Activated naive CD8-positive, alpha-beta T cell treated with anti-CD3 and anti-CD28 coated beads, Interleukin-2, amount 50 U/mL, for 16 hours (primary cell): ENCODE measurements at regions not wholly inside any gene's neighbourhood (a gene's known extent, or its start where the extent isn't known, plus 50 kb on each side); places are given as distances from the start of the nearest gene placed in this dataset.

Experiments
- DNase-seq: peaks from one replicate; pipeline ENCODE4 v3.0.0-alpha.2; 2020; ENCODE audit warnings: low read depth, low spot score

- DNase-seq, result no peak
Observed at GRCh38 chr10:131729938-131730660, 170.7 kb upstream of the PPP2R2D start.

- no peak for DNase-seq
Observed at GRCh38 chr10:131730771-131731497, 169.9 kb upstream of the PPP2R2D start.

- DNase-seq, result no peak
Observed at GRCh38 chr10:131731780-131732630, 168.8 kb upstream of the PPP2R2D start.

- no peak for DNase-seq
Observed at GRCh38 chr10:131732631-131733127, 168.1 kb upstream of the PPP2R2D start.

DNA sequence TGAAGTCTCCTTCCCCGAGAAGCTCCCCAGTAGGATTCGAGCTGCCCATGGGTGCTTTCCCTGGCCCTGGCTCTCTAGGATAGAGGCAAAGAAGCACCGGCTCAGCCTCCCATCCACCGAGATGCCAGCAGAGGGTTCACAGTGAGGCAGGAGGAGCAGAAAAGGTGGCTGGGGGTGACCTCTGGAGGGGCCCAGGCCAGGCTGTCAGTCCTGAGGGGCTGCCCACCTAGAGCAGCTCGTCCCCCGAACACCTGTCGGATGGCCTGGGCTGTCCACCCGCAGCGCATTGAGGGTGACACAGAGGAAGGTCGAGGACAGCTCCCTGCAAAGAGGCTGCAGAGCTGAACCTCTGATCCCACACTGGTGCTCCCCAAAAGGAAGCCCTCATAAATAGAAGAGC is 167.2 kb upstream of the PPP2R2D start:
- DNase-seq, result no peak

GRCh38 chr10:131735577-131735976 is 165.2 kb upstream of the PPP2R2D start:
- no peak for DNase-seq

- no peak for DNase-seq
Observed at GRCh38 chr10:131736321-131736980, 164.4 kb upstream of the PPP2R2D start.

DNA sequence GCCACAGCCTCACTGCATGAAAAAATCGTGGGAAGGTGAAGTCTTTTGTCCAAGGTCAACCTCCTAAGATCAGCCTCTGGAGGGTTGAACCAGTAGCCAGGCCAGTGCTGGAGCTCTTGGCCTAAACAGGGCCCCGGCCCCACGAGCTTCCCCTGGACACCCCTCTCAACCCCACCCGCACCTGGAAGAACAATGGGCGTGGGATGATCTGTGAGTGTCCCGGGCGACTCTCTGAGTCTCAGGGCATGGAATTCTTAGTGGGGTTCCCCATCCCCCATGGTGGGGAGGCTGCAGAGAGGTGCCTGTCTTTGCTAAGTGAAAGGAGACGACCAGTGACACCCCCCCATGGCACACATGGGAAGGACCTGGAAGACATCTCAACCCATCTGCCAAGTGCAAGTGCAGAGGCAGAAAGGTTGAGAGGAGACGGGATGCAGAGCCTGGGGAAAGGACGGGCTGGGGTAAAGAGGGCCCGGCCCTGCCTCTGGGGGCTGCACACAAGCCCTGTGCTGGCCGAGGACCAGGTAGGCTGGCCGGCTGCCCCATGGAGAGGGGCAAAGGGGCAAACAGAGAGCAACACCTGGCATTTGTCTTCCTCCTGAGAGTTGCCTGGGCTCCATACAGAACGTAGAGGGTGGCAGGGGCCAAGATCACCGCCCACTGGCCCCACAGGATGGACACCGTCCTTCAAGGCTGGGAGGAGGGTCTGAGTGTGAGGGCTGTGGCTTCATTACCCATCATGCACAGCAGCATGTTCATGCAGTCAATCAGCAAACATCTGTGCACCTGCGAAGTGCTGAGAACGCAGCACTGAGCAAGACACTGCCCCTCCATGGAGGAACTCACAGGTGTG is 163.0 kb upstream of the PPP2R2D start:
- DNase-seq, result no peak

- DNase-seq, result no peak
Observed at GRCh38 chr10:131738396-131738735, 162.4 kb upstream of the PPP2R2D start.

DNA sequence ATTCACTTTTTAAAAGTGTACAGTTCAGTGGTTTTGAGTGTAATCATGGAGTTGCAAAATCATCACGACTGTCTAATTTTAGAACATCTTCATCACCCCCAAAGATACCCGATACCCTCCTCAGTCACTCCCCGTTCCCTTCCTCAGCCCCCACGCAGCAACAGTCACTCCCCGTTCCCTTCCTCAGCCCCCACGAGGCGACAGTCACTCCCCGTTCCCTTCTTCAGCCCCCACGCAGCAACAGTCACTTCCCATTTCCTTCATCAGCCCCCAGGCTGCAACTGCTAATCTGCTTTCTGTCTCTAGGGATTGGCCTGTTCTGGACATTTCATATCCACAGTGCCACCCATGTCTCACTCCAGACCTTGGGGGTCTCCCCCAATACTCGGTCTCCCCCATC is 161.6 kb upstream of the PPP2R2D start:
- DNase-seq, result no peak

- no peak for DNase-seq
Observed at GRCh38 chr10:131742500-131742951, 158.3 kb upstream of the PPP2R2D start.

- no peak for DNase-seq
Observed at GRCh38 chr10:131743190-131744151, 157.3 kb upstream of the PPP2R2D start.

DNA sequence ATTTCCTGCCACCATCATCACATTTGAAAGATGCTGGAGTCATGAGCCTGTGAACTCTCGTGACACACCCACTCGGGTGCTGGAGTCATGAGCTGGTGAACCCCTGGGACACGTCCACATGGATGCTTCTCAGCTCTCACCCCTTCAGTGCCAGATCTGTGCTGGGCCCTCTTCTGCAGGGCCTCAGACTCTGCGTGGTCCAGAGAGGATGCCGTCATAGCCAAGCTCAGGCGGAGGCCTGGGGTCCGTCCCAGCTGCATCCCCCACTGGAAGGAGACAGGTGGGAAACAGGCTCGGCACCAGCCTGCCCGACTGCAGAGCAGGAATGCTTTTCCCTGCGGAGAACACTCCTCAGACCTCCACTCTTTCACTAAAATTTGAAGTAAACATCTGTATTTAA is 156.5 kb upstream of the PPP2R2D start:
- no peak for DNase-seq

DNA sequence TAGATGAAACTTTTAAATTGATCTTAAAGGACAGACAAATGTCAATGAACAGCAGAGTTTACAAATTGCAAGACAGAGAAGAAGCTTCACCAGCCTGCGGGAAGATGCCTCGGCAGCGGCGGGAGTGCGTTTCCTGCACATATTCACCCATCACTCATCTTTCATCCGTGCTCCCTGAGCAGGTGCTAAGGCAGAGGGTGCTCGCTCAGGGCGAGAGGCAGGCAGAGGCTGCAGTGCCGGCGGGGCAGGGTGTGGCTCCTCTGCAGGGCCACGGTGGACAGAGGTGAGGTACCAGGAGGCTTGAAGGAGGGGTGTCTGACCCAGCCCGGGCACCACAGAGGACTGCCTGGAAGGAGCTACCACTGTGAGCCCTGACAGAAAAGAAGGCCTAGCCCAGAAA is 155.2 kb upstream of the PPP2R2D start:
- DNase-seq, result no peak

GRCh38 chr10:131746241-131746711 is 154.5 kb upstream of the PPP2R2D start:
- DNase-seq, result no peak

GRCh38 chr10:131746785-131747184 is 154.0 kb upstream of the PPP2R2D start:
- no peak for DNase-seq

DNA sequence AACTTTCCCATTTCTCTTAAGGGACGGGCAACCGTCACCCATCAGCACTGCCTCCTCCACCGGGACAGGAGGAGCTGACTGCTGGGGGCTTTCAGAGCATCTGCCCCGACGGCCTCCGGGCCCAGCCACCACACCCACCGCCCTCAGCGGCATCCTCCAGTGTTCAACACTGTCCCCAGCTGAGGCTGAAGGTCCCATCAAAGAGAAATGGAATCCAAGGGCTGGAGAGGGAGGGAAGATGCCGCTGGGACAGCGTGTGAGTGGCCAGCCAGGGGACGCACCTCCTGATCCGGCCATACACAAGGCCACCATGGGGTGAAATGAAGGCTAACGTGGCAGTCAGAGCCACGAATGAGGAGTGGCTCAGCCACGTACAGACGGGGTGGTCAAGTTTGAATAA is 153.6 kb upstream of the PPP2R2D start:
- no peak for DNase-seq

GRCh38 chr10:131747791-131748190 is 153.0 kb upstream of the PPP2R2D start:
- DNase-seq, result no peak

DNA sequence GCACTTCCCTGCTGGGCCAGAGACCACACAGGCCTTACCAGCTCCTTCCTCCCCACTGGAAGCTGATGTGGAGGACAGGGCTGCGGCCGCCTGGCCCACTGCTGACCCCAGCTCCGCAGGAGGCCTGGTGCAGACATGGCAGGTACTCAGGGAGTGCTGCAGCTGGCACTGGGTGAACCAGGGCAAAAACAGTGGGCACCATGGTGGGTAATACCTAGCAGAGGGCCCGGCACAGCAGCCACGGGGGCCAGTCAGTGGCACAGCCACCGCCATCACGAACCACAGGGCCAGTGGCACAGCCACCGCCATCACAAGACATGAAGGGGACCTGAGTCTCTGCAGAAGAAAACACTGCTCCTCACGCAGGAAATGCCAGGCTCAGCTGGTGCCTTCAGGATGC is 152.6 kb upstream of the PPP2R2D start:
- DNase-seq, result no peak
